Ovary (tissue), 3 donors: ENCODE measurements at regions not wholly inside any gene's neighbourhood (a gene's known extent, or its start where the extent isn't known, plus 50 kb on each side); places are given as distances from the start of the nearest gene placed in this dataset.

Experiments used
- EP300 ChIP-seq: sonication (generic); formaldehyde crosslinking; IDR thresholded peaks from one replicate; pipeline ENCODE4 v1.6.1; 2017; ENCODE audit warnings: antibody characterized with exemption
- TF ChIP-seq, protein P1 (sequence below), 3 donors: fragments of 450-650 bp in 2 of 3; fragments of 200-600 bp in 1 of 3; IDR thresholded peaks; one replicate each; pipeline versions ENCODE4 v1.5.1 to v1.8.0; 2016 to 2022; ENCODE audit warnings: antibody characterized with exemption in 3 of 3, mild to moderate bottlenecking in 1 of 3
- donor health status: DM: no; HTN: no; CAD: no.

DNA sequence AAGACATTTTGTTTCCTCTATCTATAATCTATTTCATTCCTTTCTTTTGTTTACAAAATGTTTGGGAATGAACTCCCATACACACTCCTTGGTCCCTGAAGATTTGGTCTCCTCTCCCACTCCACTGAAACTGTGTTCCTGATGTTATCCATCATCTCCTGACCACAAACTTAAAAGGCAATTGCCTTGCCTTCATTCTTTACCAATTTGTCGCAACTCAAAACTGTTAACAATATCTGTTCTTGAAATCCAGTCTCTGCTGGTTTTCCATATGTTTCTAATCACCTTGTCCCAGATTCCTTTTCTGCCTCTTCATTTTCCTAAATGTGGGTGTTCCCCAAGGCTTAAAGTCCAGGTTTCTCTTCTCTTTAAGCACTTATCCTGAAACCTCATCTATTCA lies 262.2 kb upstream of the TTC29 start:
- TF ChIP-seq, protein P1, sequence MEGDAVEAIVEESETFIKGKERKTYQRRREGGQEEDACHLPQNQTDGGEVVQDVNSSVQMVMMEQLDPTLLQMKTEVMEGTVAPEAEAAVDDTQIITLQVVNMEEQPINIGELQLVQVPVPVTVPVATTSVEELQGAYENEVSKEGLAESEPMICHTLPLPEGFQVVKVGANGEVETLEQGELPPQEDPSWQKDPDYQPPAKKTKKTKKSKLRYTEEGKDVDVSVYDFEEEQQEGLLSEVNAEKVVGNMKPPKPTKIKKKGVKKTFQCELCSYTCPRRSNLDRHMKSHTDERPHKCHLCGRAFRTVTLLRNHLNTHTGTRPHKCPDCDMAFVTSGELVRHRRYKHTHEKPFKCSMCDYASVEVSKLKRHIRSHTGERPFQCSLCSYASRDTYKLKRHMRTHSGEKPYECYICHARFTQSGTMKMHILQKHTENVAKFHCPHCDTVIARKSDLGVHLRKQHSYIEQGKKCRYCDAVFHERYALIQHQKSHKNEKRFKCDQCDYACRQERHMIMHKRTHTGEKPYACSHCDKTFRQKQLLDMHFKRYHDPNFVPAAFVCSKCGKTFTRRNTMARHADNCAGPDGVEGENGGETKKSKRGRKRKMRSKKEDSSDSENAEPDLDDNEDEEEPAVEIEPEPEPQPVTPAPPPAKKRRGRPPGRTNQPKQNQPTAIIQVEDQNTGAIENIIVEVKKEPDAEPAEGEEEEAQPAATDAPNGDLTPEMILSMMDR (IDR thresholded peaks at IDR 0.05) = no peak
- no peak for TF ChIP-seq EP300
